ENCODE measurements at regions not wholly inside any gene's neighbourhood (a gene's known extent, or its start where the extent isn't known, plus 50 kb on each side); places are given as distances from the start of the nearest gene placed in this dataset.

- no TSS peak for BruUV-seq (replicated peaks)
- Histone ChIP-seq H3K4me2 (ENCODE audit: low read length) (no peak overlapping the region), H3K9me2 (ENCODE audit: insufficient read depth, low read length) (no peaks in the 10 kb centered on the region), H3K79me2 (ENCODE audit: insufficient read depth, low read depth, low read length) (no peaks in the 10 kb centered on the region), H4K20me1 (ENCODE audit: insufficient read depth, low read length) (no peaks in the 10 kb centered on the region), H3K9me3 (ENCODE audit: low read length) (no peaks in the 10 kb centered on the region), H3K27ac (ENCODE audit: low read depth, low read length, poor library complexity, severe bottlenecking) (no peak overlapping the region), H3K36me3 (ENCODE audit: insufficient read depth, low read length) (no peaks in the 10 kb centered on the region), H2AFZ (ENCODE audit: low read length) (no peak overlapping the region), H3K4me1 (ENCODE audit: insufficient read depth, low read length, poor library complexity, severe bottlenecking) (no peaks in the 10 kb centered on the region), H3K4me3 (ENCODE audit: low read depth, low read length, poor library complexity, severe bottlenecking) (no peak overlapping the region)
- ChIA-PET CTCF (ENCODE audit: unreplicated experiment) (no interaction called here), POLR2A (no interaction called here)
- intact Hi-C loops (cut with micrococcal nuclease; ENCODE audit: unreplicated experiment), result no loop called here
- DNase-seq (ENCODE audit: low spot score), result no peak
- TF ChIP-seq EZH2phosphoT487 (IDR thresholded peaks at IDR 0.05; ENCODE audit: borderline replicate concordance, low read depth, low read length), result no peak
- no peak for TF ChIP-seq CTCF (conservative IDR thresholded peaks at IDR 0.05; ENCODE audit: low read length)
These were observed 513.3 kb downstream of the ANKRD50 start for GRCh38 chr4:124199185-124199584.

- H3K4me1 ChIP-seq (ENCODE audit: insufficient read depth, low read length, poor library complexity, severe bottlenecking), result no peaks in the 10 kb centered on the region
- no peaks in the 10 kb centered on the region for H3K9me2 ChIP-seq (ENCODE audit: insufficient read depth, low read length)
- BruUV-seq (replicated peaks), result no TSS peak
- POLR2A ChIA-PET, result interaction anchor here (0.7 to 1.5 kb wide), 2 partner anchors 8 to 14 kb away, joined by 4 read pairs; no protein-coding TSS in a partner anchor
- no peak overlapping the region for H3K4me3 ChIP-seq (ENCODE audit: low read depth, low read length, poor library complexity, severe bottlenecking)
- H3K9me3 ChIP-seq (ENCODE audit: low read length), result no peaks in the 10 kb centered on the region
- no peaks in the 10 kb centered on the region for H4K20me1 ChIP-seq (ENCODE audit: insufficient read depth, low read length)
- no peak overlapping the region for H2AFZ ChIP-seq (ENCODE audit: low read length)
- TF ChIP-seq EZH2phosphoT487 (IDR thresholded peaks at IDR 0.05; ENCODE audit: borderline replicate concordance, low read depth, low read length) (no peak), CTCF (conservative IDR thresholded peaks at IDR 0.05; ENCODE audit: low read length) (no peak)
- CTCF ChIA-PET (ENCODE audit: unreplicated experiment), result no interaction called here
- DNase-seq (ENCODE audit: low spot score), result no peak
- intact Hi-C loops (cut with micrococcal nuclease; ENCODE audit: unreplicated experiment), result no loop called here
- no peak overlapping the region for H3K4me2 ChIP-seq (ENCODE audit: low read length)
- no peaks in the 10 kb centered on the region for H3K36me3 ChIP-seq (ENCODE audit: insufficient read depth, low read length)
- no peaks in the 10 kb centered on the region for H3K79me2 ChIP-seq (ENCODE audit: insufficient read depth, low read depth, low read length)
- H3K27ac ChIP-seq (ENCODE audit: low read depth, low read length, poor library complexity, severe bottlenecking), result no peak overlapping the region
These were observed 512.8 kb downstream of the ANKRD50 start for GRCh38 chr4:124199755-124200154.

GRCh38 chr4:124201636-124202035, 510.9 kb downstream of the ANKRD50 start:
- no peak overlapping the region for H3K4me3 ChIP-seq (ENCODE audit: low read depth, low read length, poor library complexity, severe bottlenecking)
- ChIA-PET CTCF (ENCODE audit: unreplicated experiment) (no interaction called here), POLR2A (no interaction called here)
- no peaks in the 10 kb centered on the region for H4K20me1 ChIP-seq (ENCODE audit: insufficient read depth, low read length)
- H3K4me1 ChIP-seq (ENCODE audit: insufficient read depth, low read length, poor library complexity, severe bottlenecking), result no peaks in the 10 kb centered on the region
- intact Hi-C loops (cut with micrococcal nuclease; ENCODE audit: unreplicated experiment), result no loop called here
- H3K4me2 ChIP-seq (ENCODE audit: low read length), result no peak overlapping the region
- no peaks in the 10 kb centered on the region for H3K36me3 ChIP-seq (ENCODE audit: insufficient read depth, low read length)
- no peaks in the 10 kb centered on the region for H3K9me2 ChIP-seq (ENCODE audit: insufficient read depth, low read length)
- H2AFZ ChIP-seq (ENCODE audit: low read length), result no peak overlapping the region
- no peak for TF ChIP-seq EZH2phosphoT487 (IDR thresholded peaks at IDR 0.05; ENCODE audit: borderline replicate concordance, low read depth, low read length)
- TF ChIP-seq CTCF (conservative IDR thresholded peaks at IDR 0.05; ENCODE audit: low read length), result no peak
- H3K79me2 ChIP-seq (ENCODE audit: insufficient read depth, low read depth, low read length), result no peaks in the 10 kb centered on the region
- no TSS peak for BruUV-seq (replicated peaks)
- no peak overlapping the region for H3K27ac ChIP-seq (ENCODE audit: low read depth, low read length, poor library complexity, severe bottlenecking)
- no peaks in the 10 kb centered on the region for H3K9me3 ChIP-seq (ENCODE audit: low read length)
- DNase-seq (ENCODE audit: low spot score), result no peak

All from OCI-LY7 (cell line).